Astrocyte of the cerebellum (primary cell): ENCODE measurements at regions not wholly inside any gene's neighbourhood (a gene's known extent, or its start where the extent isn't known, plus 50 kb on each side); places are given as distances from the start of the nearest gene placed in this dataset.
A peak's percentile ranks its signal among the peaks of the same experiment; 100 is the strongest.
"Not testable (repeated sequence)": the region's sequence is repeated elsewhere in the genome, so short reads cannot be mapped to it uniquely, and the experiment has no call there.

Experiments used
- DNase-seq: peaks from one replicate; pipeline ENCODE4 v3.0.0-alpha.2; 2011; ENCODE audit warnings: low read depth
- H3K4me3 ChIP-seq: 2 replicates; pipeline ENCODE4 v1.5.1; 2011; ENCODE audit warnings: mild to moderate bottlenecking, low read depth, low read length, moderate library complexity
- CTCF ChIP-seq: IDR thresholded peaks from 2 replicates; pipeline ENCODE4 v1.5.1; 2012; ENCODE audit warnings: low read length, low read depth, moderate library complexity, mild to moderate bottlenecking; ENCODE audit errors: missing control alignments
- in situ Hi-C: cut with HindIII; loops from 2 replicates; pipeline ENCODE4 v1.10.0; 2017; ENCODE audit warnings: low sequenced_read_pairs

- TF ChIP-seq CTCF, result no peak
- no peak overlapping the region for H3K4me3 ChIP-seq
- DNase-seq, result no peak
- in situ Hi-C loops, result no loop called here
Measured at GRCh38 chr2:51921076-51921475, 889.1 kb upstream of the NRXN1 start.

DNA sequence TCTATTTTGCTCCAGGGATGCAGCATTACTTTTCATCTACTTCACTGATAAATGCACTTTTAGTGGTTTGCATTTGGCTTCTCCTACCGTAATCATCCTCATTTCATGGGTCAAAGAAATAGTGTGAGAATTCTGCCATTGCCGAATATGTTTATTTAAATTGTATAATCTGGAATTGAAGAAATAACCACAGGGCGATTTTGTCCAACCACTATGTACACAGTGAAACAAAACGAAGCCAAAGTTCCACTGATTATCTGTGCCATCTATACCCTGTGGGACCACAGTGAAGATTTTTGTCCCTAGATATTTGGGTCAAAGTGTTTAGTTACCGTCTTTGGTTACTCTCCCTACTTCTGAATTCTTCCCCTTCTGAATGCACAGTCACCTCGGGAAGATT is 888.6 kb upstream of the NRXN1 start:
- H3K4me3 ChIP-seq, result no peak overlapping the region
- DNase-seq, result peak; percentile 0
- in situ Hi-C loops, result no loop called here
- TF ChIP-seq CTCF, result no peak

- peak; percentile 15 for DNase-seq
- no peak for TF ChIP-seq CTCF
- no peak overlapping the region for H3K4me3 ChIP-seq
- in situ Hi-C loops, result no loop called here
Measured at GRCh38 chr2:51919395-51919794, 887.5 kb upstream of the NRXN1 start.

DNA sequence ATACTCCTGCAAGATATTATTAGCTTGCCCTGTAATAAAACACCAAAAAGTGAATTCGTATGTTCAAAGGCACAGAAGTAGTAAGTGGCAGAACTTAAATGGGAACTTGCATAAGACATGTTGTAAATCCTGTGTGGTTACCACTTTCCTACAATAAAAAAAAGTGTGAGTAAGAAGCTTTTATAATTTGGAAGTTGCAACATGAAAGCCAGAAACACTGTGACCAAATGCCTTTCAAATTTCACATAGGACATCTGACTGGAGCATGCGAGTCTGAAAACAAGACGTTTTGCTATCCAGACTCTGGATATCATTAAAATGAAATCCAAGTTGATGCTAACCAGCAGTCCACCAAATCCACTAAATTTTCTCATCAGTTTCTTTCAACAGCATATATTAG is 886.2 kb upstream of the NRXN1 start:
- H3K4me3 ChIP-seq, result no peak overlapping the region
- DNase-seq, result no peak
- in situ Hi-C loops, result no loop called here
- no peak for TF ChIP-seq CTCF

GRCh38 chr2:51903728-51904127 is 871.8 kb upstream of the NRXN1 start:
- H3K4me3 ChIP-seq, result no peak overlapping the region

DNA sequence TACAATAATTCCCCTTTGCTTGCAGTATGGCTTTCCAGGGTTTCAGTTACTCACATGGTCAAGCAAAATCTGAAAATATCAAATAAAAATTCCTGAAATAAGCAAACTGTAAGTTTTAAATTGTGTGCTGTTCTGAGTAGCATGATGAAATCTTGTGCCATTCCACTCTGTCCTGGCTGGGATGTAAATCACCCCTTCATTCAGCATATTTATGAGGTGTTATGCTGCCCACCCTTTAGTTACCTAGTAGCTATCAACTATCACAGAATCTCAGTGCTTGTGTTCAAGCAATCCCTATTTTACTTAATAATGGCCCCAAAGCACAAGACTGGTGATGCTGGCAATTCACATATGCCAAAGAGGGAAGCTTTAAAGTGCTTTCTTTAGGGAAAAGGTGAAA is 867.7 kb upstream of the NRXN1 start:
- DNase-seq, result no peak
- no peak for TF ChIP-seq CTCF
- H3K4me3 ChIP-seq, result no peak overlapping the region
- in situ Hi-C loops, result no loop called here

More at GRCh38 chr2:51903728-51904127, 871.8 kb upstream of the NRXN1 start:
- in situ Hi-C loops, result no loop called here
- no peak for TF ChIP-seq CTCF
- no peak for DNase-seq

- in situ Hi-C loops, H3K4me3 ChIP-seq, DNase-seq: not testable (repeated sequence)
Measured at GRCh38 chr2:51894584-51894983, 862.7 kb upstream of the NRXN1 start.
